Neural cell (in vitro differentiated cells): ENCODE measurements at regions not wholly inside any gene's neighbourhood (a gene's known extent, or its start where the extent isn't known, plus 50 kb on each side); places are given as distances from the start of the nearest gene placed in this dataset.

ENCODE experiments used
- POLR2AphosphoS5 ChIP-seq: IDR thresholded peaks from 2 replicates; pipeline ENCODE4 v1.6.1; 2012
- TF ChIP-seq, protein P1 (sequence below): fragments of 450-650 bp; IDR thresholded peaks from 2 replicates; pipeline ENCODE4 v1.5.1; 2014; ENCODE audit warnings: antibody characterized with exemption, mild to moderate bottlenecking, moderate library complexity; ENCODE audit not compliant: poor library complexity, severe bottlenecking

DNA sequence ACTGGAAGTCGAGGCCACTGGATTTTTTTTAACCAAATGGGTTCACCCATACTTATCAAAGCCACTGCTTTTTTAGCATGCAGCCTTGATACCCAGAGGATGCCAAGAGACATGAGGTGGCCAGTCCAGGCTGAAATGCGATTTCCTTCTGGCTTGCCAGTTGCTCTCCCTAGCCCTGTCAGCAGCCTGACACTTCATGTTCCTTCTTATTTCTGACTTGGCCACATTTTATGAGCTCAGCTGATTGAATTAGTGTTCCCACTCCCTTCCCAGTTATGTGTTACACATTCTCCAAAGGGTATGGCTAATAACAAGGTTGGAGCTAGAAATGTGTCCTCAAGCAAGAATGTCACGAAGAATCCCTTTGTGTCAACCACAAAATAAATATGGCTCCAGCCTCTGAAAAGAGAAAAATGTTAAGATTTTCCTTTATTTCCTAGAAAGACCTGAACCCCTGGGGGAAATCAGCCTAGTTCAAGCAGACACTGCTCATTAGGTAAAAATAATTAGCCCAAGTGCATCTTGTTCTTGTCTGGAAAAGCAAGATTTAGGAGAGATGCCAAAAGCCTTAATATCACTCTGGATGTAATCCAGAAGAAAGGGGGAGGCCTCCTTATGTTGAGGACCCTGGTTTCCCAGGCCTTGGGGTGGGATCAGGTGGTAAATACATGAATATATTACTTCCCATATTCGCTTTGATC, 121.7 kb upstream of the TACR1 start:
- TF ChIP-seq, protein P1, sequence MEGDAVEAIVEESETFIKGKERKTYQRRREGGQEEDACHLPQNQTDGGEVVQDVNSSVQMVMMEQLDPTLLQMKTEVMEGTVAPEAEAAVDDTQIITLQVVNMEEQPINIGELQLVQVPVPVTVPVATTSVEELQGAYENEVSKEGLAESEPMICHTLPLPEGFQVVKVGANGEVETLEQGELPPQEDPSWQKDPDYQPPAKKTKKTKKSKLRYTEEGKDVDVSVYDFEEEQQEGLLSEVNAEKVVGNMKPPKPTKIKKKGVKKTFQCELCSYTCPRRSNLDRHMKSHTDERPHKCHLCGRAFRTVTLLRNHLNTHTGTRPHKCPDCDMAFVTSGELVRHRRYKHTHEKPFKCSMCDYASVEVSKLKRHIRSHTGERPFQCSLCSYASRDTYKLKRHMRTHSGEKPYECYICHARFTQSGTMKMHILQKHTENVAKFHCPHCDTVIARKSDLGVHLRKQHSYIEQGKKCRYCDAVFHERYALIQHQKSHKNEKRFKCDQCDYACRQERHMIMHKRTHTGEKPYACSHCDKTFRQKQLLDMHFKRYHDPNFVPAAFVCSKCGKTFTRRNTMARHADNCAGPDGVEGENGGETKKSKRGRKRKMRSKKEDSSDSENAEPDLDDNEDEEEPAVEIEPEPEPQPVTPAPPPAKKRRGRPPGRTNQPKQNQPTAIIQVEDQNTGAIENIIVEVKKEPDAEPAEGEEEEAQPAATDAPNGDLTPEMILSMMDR, result no peak
- no peak for TF ChIP-seq POLR2AphosphoS5
